Keratinocyte (primary cell): ENCODE measurements at regions not wholly inside any gene's neighbourhood (a gene's known extent, or its start where the extent isn't known, plus 50 kb on each side); places are given as distances from the start of the nearest gene placed in this dataset.

Source experiments
- DNase-seq: peaks from one replicate; pipeline ENCODE4 v3.0.0-alpha.2; 2011; ENCODE audit warnings: low read depth, missing footprints, low spot score
- FAIRE-seq: peaks from 2 replicates; lab custom pipeline; 2011; peaks lifted over from hg19 to GRCh38; lab: Jason Lieb, UNC
- H2AFZ ChIP-seq: 2 replicates; pipeline ENCODE4 v1.6.0; 2012; ENCODE audit warnings: low read length, control low read depth, inconsistent platforms; ENCODE audit not compliant: control insufficient read depth
- H3K27ac ChIP-seq: 2 replicates; pipeline ENCODE4 v1.5.1; 2011; ENCODE audit warnings: low read length; ENCODE audit not compliant: control insufficient read depth, insufficient read depth
- H3K27me3 ChIP-seq: 3 replicates; pipeline ENCODE4 v1.6.0; 2011; ENCODE audit warnings: low read length; ENCODE audit not compliant: control insufficient read depth, insufficient read depth; ENCODE audit errors: extremely low read depth
- H3K36me3 ChIP-seq, 2 experiments: 2 replicates in 1 of 2; 3 replicates in 1 of 2; pipeline ENCODE4 v1.5.1; 2011; ENCODE audit warnings: low read length in 2 of 2, mild to moderate bottlenecking in 1 of 2; ENCODE audit not compliant: control insufficient read depth in 2 of 2, insufficient read depth in 2 of 2; ENCODE audit errors: extremely low read depth in 1 of 2
- H3K4me1 ChIP-seq: 3 replicates; pipeline ENCODE4 v1.5.1; 2011; ENCODE audit warnings: low read length; ENCODE audit not compliant: control insufficient read depth, insufficient read depth; ENCODE audit errors: extremely low read depth
- H3K4me2 ChIP-seq: 3 replicates; pipeline ENCODE4 v1.6.0; 2011; ENCODE audit warnings: low read depth, low read length; ENCODE audit not compliant: control insufficient read depth, insufficient read depth; ENCODE audit errors: extremely low read depth
- H3K4me3 ChIP-seq, 3 experiments: fragments of 200-600 bp in 1 of 3; sonication (generic) in 1 of 3; 2 replicates in 2 of 3; 3 replicates in 1 of 3; pipeline ENCODE4 v1.5.1; 2011 to 2016; ENCODE audit warnings: low read length in 3 of 3, mild to moderate bottlenecking in 3 of 3, control low read depth in 2 of 3, inconsistent platforms in 1 of 3, low read depth in 1 of 3, mixed read lengths in 1 of 3, mixed run types in 1 of 3, moderate library complexity in 1 of 3; ENCODE audit not compliant: control insufficient read depth in 2 of 3, insufficient read depth in 2 of 3; ENCODE audit errors: extremely low read depth in 1 of 3
- H3K79me2 ChIP-seq: 2 replicates; pipeline ENCODE4 v1.6.0; 2012; ENCODE audit warnings: low read length; ENCODE audit not compliant: control insufficient read depth, insufficient read depth
- H3K9ac ChIP-seq: 3 replicates; pipeline ENCODE4 v1.6.0; 2011; ENCODE audit warnings: low read length; ENCODE audit not compliant: control insufficient read depth, insufficient read depth; ENCODE audit errors: extremely low read depth
- H3K9me1 ChIP-seq: 3 replicates; pipeline ENCODE4 v1.6.0; 2011; ENCODE audit warnings: low read length; ENCODE audit not compliant: control insufficient read depth, insufficient read depth; ENCODE audit errors: extremely low read depth
- H3K9me3 ChIP-seq: 2 replicates; pipeline ENCODE4 v1.5.1; 2012; ENCODE audit warnings: low read depth, low read length; ENCODE audit not compliant: control insufficient read depth
- H4K20me1 ChIP-seq: 3 replicates; pipeline ENCODE4 v1.6.0; 2011; ENCODE audit warnings: low read length; ENCODE audit not compliant: control insufficient read depth, insufficient read depth; ENCODE audit errors: extremely low read depth
- EZH2 ChIP-seq: IDR thresholded peaks from one replicate; pipeline ENCODE4 v1.6.1; 2012; ENCODE audit warnings: inconsistent platforms, mild to moderate bottlenecking, low read length, moderate library complexity
- dilution Hi-C: fragments of 300-500 bp; cut with MboI; formaldehyde crosslinking; loops from one replicate; pipeline ENCODE4 v1.7.0; 2020; ENCODE audit warnings: low sequenced_read_pairs; ENCODE audit not compliant: extremely low pct_ligation_motif_present
- TF ChIP-seq, protein P1 (sequence below), 3 experiments: IDR thresholded peaks in 1 of 3; conservative IDR thresholded peaks in 1 of 3; optimal IDR thresholded peaks in 1 of 3; 2 replicates in 2 of 3; 3 replicates in 1 of 3; pipeline versions ENCODE3 to v1.5.1; 2011; ENCODE audit warnings: low read length in 3 of 3, mild to moderate bottlenecking in 3 of 3, moderate library complexity in 2 of 3, control low read depth in 1 of 3, inconsistent platforms in 1 of 3; ENCODE audit not compliant: insufficient read depth in 2 of 3; ENCODE audit errors: extremely low read depth in 1 of 3

DNA sequence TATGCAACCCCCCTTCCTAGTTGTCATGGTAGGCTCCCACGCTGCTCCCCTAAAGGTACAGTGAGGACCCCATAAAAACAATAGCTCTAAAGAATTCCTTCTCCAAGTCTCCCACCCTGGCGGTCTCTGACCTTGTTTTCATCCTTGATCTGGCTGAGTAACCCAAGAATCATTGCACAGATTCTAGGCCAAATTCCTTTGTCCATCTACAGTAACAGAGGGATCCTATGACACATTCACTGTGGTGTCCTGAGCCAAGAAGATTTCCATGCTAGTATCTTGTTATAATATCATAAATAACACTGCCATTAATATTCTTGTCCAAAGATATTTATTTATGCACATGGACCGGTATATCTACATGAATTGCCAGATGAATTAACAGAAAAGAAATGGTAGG is 240.2 kb downstream of the CYP26B1 start:
- Histone ChIP-seq H4K20me1 (no peaks in the 10 kb centered on the region), H3K9me3 (no peaks in the 10 kb centered on the region), H3K9me1 (no peaks in the 10 kb centered on the region), H3K27ac (no peak overlapping the region), H3K9ac (no peak overlapping the region), H3K4me3 (no peak overlapping the region), H3K79me2 (no peaks in the 10 kb centered on the region), H3K36me3 (no peaks in the 10 kb centered on the region), H3K27me3 (peaks cover 5% of the 10 kb centered on the region), H2AFZ (no peak overlapping the region), H3K4me2 (no peak overlapping the region), H3K4me1 (no peaks in the 10 kb centered on the region)
- FAIRE-seq (no peak), DNase-seq (no peak)
- TF ChIP-seq, protein P1, sequence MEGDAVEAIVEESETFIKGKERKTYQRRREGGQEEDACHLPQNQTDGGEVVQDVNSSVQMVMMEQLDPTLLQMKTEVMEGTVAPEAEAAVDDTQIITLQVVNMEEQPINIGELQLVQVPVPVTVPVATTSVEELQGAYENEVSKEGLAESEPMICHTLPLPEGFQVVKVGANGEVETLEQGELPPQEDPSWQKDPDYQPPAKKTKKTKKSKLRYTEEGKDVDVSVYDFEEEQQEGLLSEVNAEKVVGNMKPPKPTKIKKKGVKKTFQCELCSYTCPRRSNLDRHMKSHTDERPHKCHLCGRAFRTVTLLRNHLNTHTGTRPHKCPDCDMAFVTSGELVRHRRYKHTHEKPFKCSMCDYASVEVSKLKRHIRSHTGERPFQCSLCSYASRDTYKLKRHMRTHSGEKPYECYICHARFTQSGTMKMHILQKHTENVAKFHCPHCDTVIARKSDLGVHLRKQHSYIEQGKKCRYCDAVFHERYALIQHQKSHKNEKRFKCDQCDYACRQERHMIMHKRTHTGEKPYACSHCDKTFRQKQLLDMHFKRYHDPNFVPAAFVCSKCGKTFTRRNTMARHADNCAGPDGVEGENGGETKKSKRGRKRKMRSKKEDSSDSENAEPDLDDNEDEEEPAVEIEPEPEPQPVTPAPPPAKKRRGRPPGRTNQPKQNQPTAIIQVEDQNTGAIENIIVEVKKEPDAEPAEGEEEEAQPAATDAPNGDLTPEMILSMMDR (optimal IDR thresholded peaks at IDR 0.05 in 1 of 3, IDR thresholded peaks at IDR 0.05 in 1 of 3, conservative IDR thresholded peaks at IDR 0.05 in 1 of 3; ENCODE audit: extremely low read depth in 1 of 3, insufficient read depth in 2 of 3, low read length in 3 of 3), result no peak
- TF ChIP-seq EZH2, result no peak
- dilution Hi-C loops, result no loop called here

DNA sequence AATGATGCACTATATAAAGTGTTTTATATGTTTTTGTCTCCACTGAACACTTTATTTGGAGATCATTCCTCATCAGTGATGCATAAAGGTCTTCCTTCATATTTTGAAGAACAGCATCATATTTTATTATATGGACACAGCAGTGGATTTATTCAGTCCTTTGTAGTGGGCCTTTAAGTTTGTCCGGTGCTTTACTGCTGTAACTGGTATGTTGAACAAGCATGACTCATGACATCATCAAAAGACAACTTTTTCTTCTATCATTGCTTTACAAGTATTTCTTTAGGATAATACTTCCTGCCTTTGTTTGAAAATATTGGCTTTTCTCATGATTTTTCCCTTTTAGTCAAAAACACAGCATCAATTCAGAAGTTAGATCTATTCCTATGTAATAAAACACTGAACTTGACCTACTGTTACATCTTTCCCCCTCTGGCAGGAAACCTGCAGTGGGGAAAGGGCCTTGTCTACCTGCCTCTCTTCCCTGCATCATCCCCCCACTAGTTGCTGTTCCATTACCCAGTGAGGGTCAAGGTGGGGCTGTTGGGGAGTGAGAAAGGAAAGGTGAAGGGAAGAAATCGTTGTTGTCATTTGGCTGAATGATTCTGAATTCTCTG is 241.2 kb downstream of the CYP26B1 start:
- Histone ChIP-seq H3K79me2 (no peaks in the 10 kb centered on the region), H3K9ac (no peak overlapping the region), H2AFZ (no peak overlapping the region), H3K27ac (no peak overlapping the region), H3K4me3 (no peak overlapping the region), H3K27me3 (peaks cover 7% of the 10 kb centered on the region), H3K9me3 (no peaks in the 10 kb centered on the region), H4K20me1 (no peaks in the 10 kb centered on the region), H3K9me1 (no peaks in the 10 kb centered on the region), H3K4me2 (no peak overlapping the region), H3K4me1 (no peaks in the 10 kb centered on the region), H3K36me3 (no peaks in the 10 kb centered on the region)
- DNase-seq, result no peak
- dilution Hi-C loops, result no loop called here
- FAIRE-seq, result no peak
- TF ChIP-seq, protein P1 (optimal IDR thresholded peaks at IDR 0.05 in 1 of 3, IDR thresholded peaks at IDR 0.05 in 1 of 3, conservative IDR thresholded peaks at IDR 0.05 in 1 of 3; ENCODE audit: extremely low read depth in 1 of 3, insufficient read depth in 2 of 3, low read length in 3 of 3), result no peak
- no peak for TF ChIP-seq EZH2
